LNCaP clone FGC (cell line): ENCODE measurements at regions not wholly inside any gene's neighbourhood (a gene's known extent, or its start where the extent isn't known, plus 50 kb on each side); places are given as distances from the start of the nearest gene placed in this dataset.

Experiments used
- DNase-seq: peaks from one replicate; pipeline ENCODE4 v3.0.0-alpha.2; 2011; ENCODE audit warnings: low read depth
- H3K4me3 ChIP-seq: 2 replicates; pipeline ENCODE4 v1.5.1; 2011; ENCODE audit warnings: mild to moderate bottlenecking, low read depth, low read length, control low read depth
- TF ChIP-seq, protein P1 (sequence below): IDR thresholded peaks from 2 replicates; pipeline ENCODE4 v1.5.1; 2012; ENCODE audit warnings: mild to moderate bottlenecking; ENCODE audit not compliant: control insufficient read depth, insufficient read depth; ENCODE audit errors: extremely low read depth

DNA sequence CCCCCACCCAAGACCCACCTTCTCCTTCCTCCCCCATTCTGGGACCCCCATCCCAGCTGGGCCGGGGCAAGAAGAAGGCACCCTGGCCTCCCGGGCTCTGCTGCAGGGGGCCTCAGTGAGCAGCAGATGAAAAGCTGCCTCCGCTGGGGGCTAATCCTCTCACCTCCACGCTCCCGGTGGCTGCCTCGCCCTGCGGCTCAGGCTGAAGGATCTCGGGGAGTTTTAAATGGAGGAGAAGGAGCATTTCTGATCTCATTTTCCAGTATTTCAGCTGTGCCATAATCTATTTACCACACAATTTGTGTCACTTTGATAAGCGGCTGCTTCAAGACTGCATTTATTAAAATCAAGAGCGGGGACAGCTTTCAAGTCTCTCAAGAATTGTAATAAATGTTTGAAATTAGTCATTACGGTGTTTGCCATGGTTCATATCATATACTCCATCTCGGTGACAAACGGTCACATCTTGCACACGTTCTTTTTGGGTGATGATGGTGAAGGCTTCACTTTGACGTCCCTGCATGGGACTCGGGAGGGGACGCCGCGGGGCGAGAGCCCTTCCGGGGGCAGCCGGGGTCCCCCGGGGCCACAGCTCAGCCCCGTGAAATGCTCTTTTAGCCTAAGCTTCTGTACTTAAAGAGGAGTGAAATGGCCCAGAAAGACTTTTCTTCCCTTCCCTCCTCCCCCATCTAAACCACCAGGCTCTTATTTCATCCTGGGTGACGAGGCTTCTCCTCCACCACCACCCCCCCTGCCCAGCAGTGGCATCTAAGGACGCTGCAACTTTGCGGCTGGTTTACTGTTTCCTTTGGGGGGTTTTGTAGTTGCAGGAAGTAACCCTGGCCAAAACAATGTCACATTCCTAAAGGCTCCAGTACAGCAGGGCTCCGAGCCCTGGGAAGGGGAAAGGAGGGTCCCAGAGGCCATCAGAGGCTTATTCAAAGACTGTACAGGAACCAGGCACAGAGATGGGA is 313.1 kb upstream of the TNRC6C start:
- TF ChIP-seq, protein P1, sequence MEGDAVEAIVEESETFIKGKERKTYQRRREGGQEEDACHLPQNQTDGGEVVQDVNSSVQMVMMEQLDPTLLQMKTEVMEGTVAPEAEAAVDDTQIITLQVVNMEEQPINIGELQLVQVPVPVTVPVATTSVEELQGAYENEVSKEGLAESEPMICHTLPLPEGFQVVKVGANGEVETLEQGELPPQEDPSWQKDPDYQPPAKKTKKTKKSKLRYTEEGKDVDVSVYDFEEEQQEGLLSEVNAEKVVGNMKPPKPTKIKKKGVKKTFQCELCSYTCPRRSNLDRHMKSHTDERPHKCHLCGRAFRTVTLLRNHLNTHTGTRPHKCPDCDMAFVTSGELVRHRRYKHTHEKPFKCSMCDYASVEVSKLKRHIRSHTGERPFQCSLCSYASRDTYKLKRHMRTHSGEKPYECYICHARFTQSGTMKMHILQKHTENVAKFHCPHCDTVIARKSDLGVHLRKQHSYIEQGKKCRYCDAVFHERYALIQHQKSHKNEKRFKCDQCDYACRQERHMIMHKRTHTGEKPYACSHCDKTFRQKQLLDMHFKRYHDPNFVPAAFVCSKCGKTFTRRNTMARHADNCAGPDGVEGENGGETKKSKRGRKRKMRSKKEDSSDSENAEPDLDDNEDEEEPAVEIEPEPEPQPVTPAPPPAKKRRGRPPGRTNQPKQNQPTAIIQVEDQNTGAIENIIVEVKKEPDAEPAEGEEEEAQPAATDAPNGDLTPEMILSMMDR: no peak
- no peak overlapping the region for H3K4me3 ChIP-seq
- DNase-seq: no peak

DNA sequence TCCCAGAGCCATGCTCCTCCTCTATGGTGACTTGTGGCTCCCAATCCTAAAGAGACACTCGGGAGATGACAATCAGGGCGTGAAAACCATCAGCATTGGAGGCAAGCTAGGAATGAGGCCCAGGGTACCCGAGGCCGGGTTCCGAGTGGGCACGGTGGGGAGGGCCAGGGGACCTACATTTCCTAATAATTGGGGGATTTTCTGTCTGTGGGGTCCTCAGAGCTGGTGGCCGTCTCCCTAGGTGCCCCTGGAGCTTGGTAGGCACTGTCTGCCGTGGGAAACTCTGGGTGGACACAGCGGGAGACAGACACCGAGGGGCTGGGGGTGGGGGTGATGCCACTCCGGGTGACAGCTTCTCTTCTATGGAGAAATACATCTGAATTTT is 312.5 kb upstream of the TNRC6C start:
- no peak for DNase-seq
- no peak overlapping the region for H3K4me3 ChIP-seq
- TF ChIP-seq, protein P1: no peak

GRCh38 chr17:77647531-77647930 is 311.0 kb upstream of the TNRC6C start:
- TF ChIP-seq, protein P1: no peak
- DNase-seq: no peak
- H3K4me3 ChIP-seq: no peak overlapping the region

DNA sequence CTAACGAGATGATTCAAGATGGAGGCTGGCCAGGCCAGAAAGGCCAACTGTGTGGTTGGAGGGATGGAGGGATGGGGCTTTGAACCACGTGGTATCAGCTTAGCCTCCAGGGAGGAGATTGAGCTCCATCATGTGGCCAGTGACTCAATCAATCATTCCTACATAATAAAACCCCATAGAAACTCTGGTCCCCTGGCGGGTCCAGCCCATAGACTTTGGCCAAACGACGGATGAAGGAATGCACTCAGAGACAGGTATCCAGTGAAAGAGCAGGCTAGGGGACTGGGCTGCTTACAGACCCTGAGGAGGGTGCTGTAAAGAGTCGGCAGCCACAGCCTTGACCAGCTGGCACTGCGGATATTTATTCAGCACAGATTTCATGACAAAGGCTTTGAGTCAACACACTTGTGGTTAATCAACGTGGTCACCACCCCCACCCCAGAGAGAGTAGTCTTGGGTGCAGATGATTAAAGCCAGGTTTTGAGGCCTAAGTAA is 308.7 kb upstream of the TNRC6C start:
- DNase-seq: no peak
- H3K4me3 ChIP-seq: no peak overlapping the region
- TF ChIP-seq, protein P1: no peak

- no peak overlapping the region for H3K4me3 ChIP-seq
- TF ChIP-seq, protein P1: no peak
- no peak for DNase-seq
Measured at GRCh38 chr17:77651988-77652387, 306.5 kb upstream of the TNRC6C start.

- TF ChIP-seq, protein P1: no peak
Measured at GRCh38 chr17:77654296-77654695, 304.2 kb upstream of the TNRC6C start.

More at GRCh38 chr17:77654296-77654695, 304.2 kb upstream of the TNRC6C start:
- no peak overlapping the region for H3K4me3 ChIP-seq
- no peak for DNase-seq
